ENCODE measurements at regions not wholly inside any gene's neighbourhood (a gene's known extent, or its start where the extent isn't known, plus 50 kb on each side); places are given as distances from the start of the nearest gene placed in this dataset.
A peak's percentile ranks its signal among the peaks of the same experiment; 100 is the strongest.

GRCh38 chr2:38440655-38441054, 63.6 kb upstream of the ATL2 start:
- TF ChIP-seq CTCF (IDR thresholded peaks at IDR 0.05) = no peak
- H3K27ac ChIP-seq = peak overlapping the region in 2 of 4 donors; percentile 50

GRCh38 chr2:38439863-38440262, 62.8 kb upstream of the ATL2 start:
- no peak overlapping the region for H3K4me3 ChIP-seq
- intact Hi-C loops (cut with DNase I) = no loop called here
- no peaks in the 10 kb centered on the region for H3K36me3 ChIP-seq
- FAIRE-seq (no peak), DNase-seq (no peak), ATAC-seq (peak in 2 of 4 donors; percentile 39 to 65)
- no peaks in the 10 kb centered on the region for H3K4me1 ChIP-seq
- peak overlapping the region in 2 of 4 donors; percentile 50 for H3K27ac ChIP-seq
- 38 to 50% methylated on average over 3 of the region's 3 CpGs for WGBS, 2 donors
- no peaks in the 10 kb centered on the region for H3K27me3 ChIP-seq
- no peak for TF ChIP-seq CTCF (IDR thresholded peaks at IDR 0.05)
- H3K9me3 ChIP-seq = no peaks in the 10 kb centered on the region

More at GRCh38 chr2:38440655-38441054, 63.6 kb upstream of the ATL2 start:
- DNase-seq (no peak), ATAC-seq (peak in 1 of 4 donors; percentile 8), FAIRE-seq (no peak)
- intact Hi-C loops (cut with DNase I) = no loop called here
- Histone ChIP-seq H3K36me3 (no peaks in the 10 kb centered on the region), H3K4me1 (no peaks in the 10 kb centered on the region), H3K9me3 (no peaks in the 10 kb centered on the region), H3K27me3 (no peaks in the 10 kb centered on the region), H3K4me3 (no peak overlapping the region)
- WGBS, 2 donors = 39 to 42% methylated on average over 5 of the region's 5 CpGs

GRCh38 chr2:38438883-38439612, 62.0 kb upstream of the ATL2 start:
- H3K4me1 ChIP-seq = no peaks in the 10 kb centered on the region
- DNase-seq = peak in 2 of 6 donors; percentile 6 to 44
- H3K4me3 ChIP-seq = no peak overlapping the region
- H3K27ac ChIP-seq = peak overlapping the region in 3 of 4 donors; percentile 23 to 50 (median 50)
- no peaks in the 10 kb centered on the region for H3K27me3 ChIP-seq
- no peaks in the 10 kb centered on the region for H3K9me3 ChIP-seq
- FAIRE-seq = no peak
- intact Hi-C loops (cut with DNase I) = no loop called here
- WGBS, 2 donors = 24 to 31% methylated on average over 2 of the region's 2 CpGs
- ATAC-seq = peak in 3 of 4 donors; percentile 55 to 72 (median 55)
- no peak for TF ChIP-seq CTCF (IDR thresholded peaks at IDR 0.05)
- H3K36me3 ChIP-seq = no peaks in the 10 kb centered on the region

GRCh38 chr2:38438133-38438882, 61.2 kb upstream of the ATL2 start:
- TF ChIP-seq CTCF (IDR thresholded peaks at IDR 0.05) = no peak
- no peaks in the 10 kb centered on the region for H3K9me3 ChIP-seq
- FAIRE-seq (no peak), ATAC-seq (peak in 1 of 4 donors; percentile 6), DNase-seq (no peak)
- WGBS, 2 donors = 42 to 70% methylated on average over 2 of the region's 2 CpGs
- intact Hi-C loops (cut with DNase I) = no loop called here
- H3K36me3 ChIP-seq = no peaks in the 10 kb centered on the region
- H3K27ac ChIP-seq = peak overlapping the region in 3 of 4 donors; percentile 23 to 50 (median 50)
- H3K4me1 ChIP-seq = no peaks in the 10 kb centered on the region
- H3K4me3 ChIP-seq = no peak overlapping the region
- no peaks in the 10 kb centered on the region for H3K27me3 ChIP-seq

Data from pancreas (tissue), 10 donors.